WTC11 (cell line): ENCODE measurements at regions not wholly inside any gene's neighbourhood (a gene's known extent, or its start where the extent isn't known, plus 50 kb on each side); places are given as distances from the start of the nearest gene placed in this dataset.

Source experiments
- FOXJ3 ChIP-seq: sonication (generic); formaldehyde crosslinking; IDR thresholded peaks from 2 replicates; pipeline ENCODE4 v1.9.0; 2021; ENCODE audit warnings: missing genetic modification reagents, mild to moderate bottlenecking, borderline replicate concordance
- JUN ChIP-seq: sonication (generic); formaldehyde crosslinking; IDR thresholded peaks from 2 replicates; pipeline ENCODE4 v1.8.0; 2023; ENCODE audit warnings: mild to moderate bottlenecking, missing genetic modification reagents
- PREB ChIP-seq: sonication (generic); formaldehyde crosslinking; IDR thresholded peaks from 2 replicates; pipeline ENCODE4 v1.8.1; 2022; ENCODE audit warnings: mild to moderate bottlenecking, missing genetic modification reagents, moderate library complexity, borderline replicate concordance
- TF ChIP-seq, protein P1 (sequence below): fragments of 200-600 bp; IDR thresholded peaks from 2 replicates; pipeline ENCODE4 v1.8.0; 2022; ENCODE audit warnings: antibody characterized with exemption
- TF ChIP-seq, protein P2 (sequence below): sonication (generic); formaldehyde crosslinking; IDR thresholded peaks from 2 replicates; pipeline ENCODE4 v1.8.0; 2022; ENCODE audit warnings: mild to moderate bottlenecking, missing genetic modification reagents
- TF ChIP-seq, protein P3 (sequence below): sonication (generic); formaldehyde crosslinking; conservative IDR thresholded peaks from 2 replicates; pipeline ENCODE4 v1.8.1; 2022; ENCODE audit warnings: mild to moderate bottlenecking, missing genetic modification reagents

- TF ChIP-seq, protein P1, sequence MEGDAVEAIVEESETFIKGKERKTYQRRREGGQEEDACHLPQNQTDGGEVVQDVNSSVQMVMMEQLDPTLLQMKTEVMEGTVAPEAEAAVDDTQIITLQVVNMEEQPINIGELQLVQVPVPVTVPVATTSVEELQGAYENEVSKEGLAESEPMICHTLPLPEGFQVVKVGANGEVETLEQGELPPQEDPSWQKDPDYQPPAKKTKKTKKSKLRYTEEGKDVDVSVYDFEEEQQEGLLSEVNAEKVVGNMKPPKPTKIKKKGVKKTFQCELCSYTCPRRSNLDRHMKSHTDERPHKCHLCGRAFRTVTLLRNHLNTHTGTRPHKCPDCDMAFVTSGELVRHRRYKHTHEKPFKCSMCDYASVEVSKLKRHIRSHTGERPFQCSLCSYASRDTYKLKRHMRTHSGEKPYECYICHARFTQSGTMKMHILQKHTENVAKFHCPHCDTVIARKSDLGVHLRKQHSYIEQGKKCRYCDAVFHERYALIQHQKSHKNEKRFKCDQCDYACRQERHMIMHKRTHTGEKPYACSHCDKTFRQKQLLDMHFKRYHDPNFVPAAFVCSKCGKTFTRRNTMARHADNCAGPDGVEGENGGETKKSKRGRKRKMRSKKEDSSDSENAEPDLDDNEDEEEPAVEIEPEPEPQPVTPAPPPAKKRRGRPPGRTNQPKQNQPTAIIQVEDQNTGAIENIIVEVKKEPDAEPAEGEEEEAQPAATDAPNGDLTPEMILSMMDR, result no peak
- no peak for TF ChIP-seq FOXJ3 (CRISPR knock-in tag)
- TF ChIP-seq JUN (CRISPR knock-in tag), result no peak
- TF ChIP-seq, protein P2, sequence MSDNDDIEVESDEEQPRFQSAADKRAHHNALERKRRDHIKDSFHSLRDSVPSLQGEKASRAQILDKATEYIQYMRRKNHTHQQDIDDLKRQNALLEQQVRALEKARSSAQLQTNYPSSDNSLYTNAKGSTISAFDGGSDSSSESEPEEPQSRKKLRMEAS, result no peak
- no peak for TF ChIP-seq PREB (CRISPR knock-in tag)
- TF ChIP-seq, protein P3, sequence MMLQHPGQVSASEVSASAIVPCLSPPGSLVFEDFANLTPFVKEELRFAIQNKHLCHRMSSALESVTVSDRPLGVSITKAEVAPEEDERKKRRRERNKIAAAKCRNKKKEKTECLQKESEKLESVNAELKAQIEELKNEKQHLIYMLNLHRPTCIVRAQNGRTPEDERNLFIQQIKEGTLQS, result no peak
Measured at GRCh38 chr15:58321034-58321433, 110.8 kb upstream of the LIPC start.
